Endodermal cell (in vitro differentiated cells): ENCODE measurements at regions not wholly inside any gene's neighbourhood (a gene's known extent, or its start where the extent isn't known, plus 50 kb on each side); places are given as distances from the start of the nearest gene placed in this dataset.

ENCODE experiments used
- DNase-seq: peaks from one replicate; pipeline ENCODE4 v3.0.0-alpha.2; 2017
- H3K27ac ChIP-seq: 2 replicates; pipeline ENCODE4 v1.5.1; 2013; ENCODE audit warnings: mild to moderate bottlenecking, low read depth, low read length, moderate library complexity
- H3K27me3 ChIP-seq: 2 replicates; pipeline ENCODE4 v1.6.1; 2013; ENCODE audit warnings: mild to moderate bottlenecking, low read length, moderate library complexity; ENCODE audit not compliant: insufficient read depth, control insufficient read depth, poor library complexity, severe bottlenecking
- H3K36me3 ChIP-seq: 2 replicates; pipeline ENCODE4 v1.7.0; 2013; ENCODE audit warnings: mild to moderate bottlenecking, low read length, moderate library complexity; ENCODE audit not compliant: control insufficient read depth, insufficient read depth
- H3K4me1 ChIP-seq: one replicate; pipeline ENCODE4 v1.7.0; 2013; ENCODE audit warnings: low read length; ENCODE audit not compliant: control insufficient read depth, insufficient read depth
- H3K4me3 ChIP-seq: 2 replicates; pipeline ENCODE4 v1.5.1; 2013; ENCODE audit warnings: mild to moderate bottlenecking, low read length, moderate library complexity
- H3K9ac ChIP-seq: 2 replicates; pipeline ENCODE4 v1.6.1; 2013; ENCODE audit warnings: mild to moderate bottlenecking, low read length, moderate library complexity; ENCODE audit not compliant: poor library complexity, severe bottlenecking; ENCODE audit errors: extremely low read depth
- H3K9me3 ChIP-seq: 2 replicates; pipeline ENCODE4 v1.6.1; 2013; ENCODE audit warnings: mild to moderate bottlenecking, low read length, moderate library complexity; ENCODE audit not compliant: control insufficient read depth
- H3K27ac Mint-ChIP-seq: 2 replicates; pipeline ENCODE4 v1.8.0; 2020; ENCODE audit warnings: mixed read lengths
- H3K27me3 Mint-ChIP-seq: 2 replicates; pipeline ENCODE4 v1.8.0; 2021; ENCODE audit warnings: mild to moderate bottlenecking, mixed read lengths; ENCODE audit not compliant: insufficient read depth
- H3K36me3 Mint-ChIP-seq: 2 replicates; pipeline ENCODE4 v1.8.0; 2020; ENCODE audit warnings: low read depth, mixed read lengths
- H3K4me1 Mint-ChIP-seq: 2 replicates; pipeline ENCODE4 v1.8.0; 2020; ENCODE audit warnings: mixed read lengths
- H3K4me3 Mint-ChIP-seq: 2 replicates; pipeline ENCODE4 v1.8.0; 2020; ENCODE audit warnings: mild to moderate bottlenecking, moderate library complexity, mixed read lengths
- H3K9me3 Mint-ChIP-seq: 2 replicates; pipeline ENCODE4 v1.8.0; 2020; ENCODE audit warnings: mild to moderate bottlenecking, mixed read lengths
- WGBS, 2 experiments: methylation state at CpG; one replicate each; pipeline versions ENCODE4 v1.1.5 to v1.1.7; 2013; ENCODE audit warnings: missing lambda C conversion rate in 2 of 2, mixed read lengths in 1 of 2; ENCODE audit not compliant: insufficient coverage in 1 of 2, insufficient read length in 1 of 2; 5-methylcytosine and 5-hydroxymethylcytosine counted together
- TF ChIP-seq, protein P1 (sequence below): fragments of 200-600 bp; sonication (generic); conservative IDR thresholded peaks from 2 replicates; pipeline ENCODE4 v1.5.0; 2021; ENCODE audit warnings: antibody characterized with exemption, mild to moderate bottlenecking

DNA sequence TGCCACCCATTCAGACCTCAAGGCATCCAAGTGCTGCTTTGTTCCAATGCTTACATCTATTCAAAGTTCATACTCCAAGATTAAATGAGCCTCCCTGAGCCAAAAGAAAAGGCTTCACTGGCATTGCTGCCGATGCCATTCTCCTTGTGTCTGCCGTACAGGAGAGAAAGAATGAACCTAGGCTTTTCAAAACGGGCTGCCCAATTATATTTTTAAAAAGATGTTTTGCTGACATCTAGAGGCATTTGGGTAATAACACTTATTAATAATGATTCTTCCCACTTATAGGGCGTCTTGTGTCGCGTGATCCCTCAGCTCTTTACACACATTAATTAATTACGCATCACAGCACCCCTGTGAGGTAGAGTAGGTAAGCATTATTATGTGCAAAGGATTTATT lies 545.6 kb downstream of the PKHD1 start:
- Histone ChIP-seq H3K9me3 (no peaks in the 10 kb centered on the region), H3K36me3 (no peaks in the 10 kb centered on the region), H3K27me3 (no peaks in the 10 kb centered on the region), H3K4me3 (no peak overlapping the region), H3K4me1 (no peaks in the 10 kb centered on the region), H3K27ac (no peak overlapping the region), H3K9ac (no peak overlapping the region)
- H3K27me3 Mint-ChIP-seq: no peaks in the 10 kb centered on the region
- H3K4me1 Mint-ChIP-seq: no peaks in the 10 kb centered on the region
- H3K4me3 Mint-ChIP-seq: no peak overlapping the region
- H3K27ac Mint-ChIP-seq: no peak overlapping the region
- WGBS, 2 experiments: 91% methylated on average over 6 of the region's 7 CpGs; no CpG with 5 or more reads in 1 of the 2 experiments
- H3K9me3 Mint-ChIP-seq: no peaks in the 10 kb centered on the region
- no peak for DNase-seq
- TF ChIP-seq, protein P1, sequence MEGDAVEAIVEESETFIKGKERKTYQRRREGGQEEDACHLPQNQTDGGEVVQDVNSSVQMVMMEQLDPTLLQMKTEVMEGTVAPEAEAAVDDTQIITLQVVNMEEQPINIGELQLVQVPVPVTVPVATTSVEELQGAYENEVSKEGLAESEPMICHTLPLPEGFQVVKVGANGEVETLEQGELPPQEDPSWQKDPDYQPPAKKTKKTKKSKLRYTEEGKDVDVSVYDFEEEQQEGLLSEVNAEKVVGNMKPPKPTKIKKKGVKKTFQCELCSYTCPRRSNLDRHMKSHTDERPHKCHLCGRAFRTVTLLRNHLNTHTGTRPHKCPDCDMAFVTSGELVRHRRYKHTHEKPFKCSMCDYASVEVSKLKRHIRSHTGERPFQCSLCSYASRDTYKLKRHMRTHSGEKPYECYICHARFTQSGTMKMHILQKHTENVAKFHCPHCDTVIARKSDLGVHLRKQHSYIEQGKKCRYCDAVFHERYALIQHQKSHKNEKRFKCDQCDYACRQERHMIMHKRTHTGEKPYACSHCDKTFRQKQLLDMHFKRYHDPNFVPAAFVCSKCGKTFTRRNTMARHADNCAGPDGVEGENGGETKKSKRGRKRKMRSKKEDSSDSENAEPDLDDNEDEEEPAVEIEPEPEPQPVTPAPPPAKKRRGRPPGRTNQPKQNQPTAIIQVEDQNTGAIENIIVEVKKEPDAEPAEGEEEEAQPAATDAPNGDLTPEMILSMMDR: no peak
- H3K36me3 Mint-ChIP-seq: no peaks in the 10 kb centered on the region

DNA sequence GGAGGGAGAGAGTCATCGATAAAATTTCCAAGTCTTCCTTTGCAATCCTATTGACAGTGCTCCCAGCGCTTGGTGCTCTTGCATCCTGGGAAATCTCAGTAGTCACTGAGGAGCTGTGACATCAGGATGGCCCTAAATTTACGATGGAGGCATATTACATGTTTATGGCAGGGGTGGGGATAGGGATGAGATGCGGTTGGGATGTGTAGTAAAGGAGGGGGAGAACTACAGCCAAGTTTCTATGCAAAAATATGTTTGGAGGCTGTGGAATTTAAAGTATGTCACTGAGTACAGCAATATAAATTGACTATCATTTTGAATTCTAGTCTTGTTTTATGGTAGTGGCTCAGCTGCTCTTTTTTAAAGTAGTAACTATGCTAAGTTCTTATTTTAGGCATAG lies 544.9 kb downstream of the PKHD1 start:
- H3K4me3 Mint-ChIP-seq: no peak overlapping the region
- no peaks in the 10 kb centered on the region for H3K9me3 ChIP-seq
- H3K27ac ChIP-seq: no peak overlapping the region
- TF ChIP-seq, protein P1: no peak
- H3K4me1 Mint-ChIP-seq: no peaks in the 10 kb centered on the region
- no peak for DNase-seq
- H3K36me3 Mint-ChIP-seq: no peaks in the 10 kb centered on the region
- H3K27me3 ChIP-seq: no peaks in the 10 kb centered on the region
- no peaks in the 10 kb centered on the region for H3K9me3 Mint-ChIP-seq
- no peaks in the 10 kb centered on the region for H3K4me1 ChIP-seq
- H3K36me3 ChIP-seq: no peaks in the 10 kb centered on the region
- no peak overlapping the region for H3K27ac Mint-ChIP-seq
- no peaks in the 10 kb centered on the region for H3K27me3 Mint-ChIP-seq
- no peak overlapping the region for H3K4me3 ChIP-seq
- WGBS, 2 experiments: 88 to 94% methylated on average over 4 of the region's 4 CpGs
- no peak overlapping the region for H3K9ac ChIP-seq

DNA sequence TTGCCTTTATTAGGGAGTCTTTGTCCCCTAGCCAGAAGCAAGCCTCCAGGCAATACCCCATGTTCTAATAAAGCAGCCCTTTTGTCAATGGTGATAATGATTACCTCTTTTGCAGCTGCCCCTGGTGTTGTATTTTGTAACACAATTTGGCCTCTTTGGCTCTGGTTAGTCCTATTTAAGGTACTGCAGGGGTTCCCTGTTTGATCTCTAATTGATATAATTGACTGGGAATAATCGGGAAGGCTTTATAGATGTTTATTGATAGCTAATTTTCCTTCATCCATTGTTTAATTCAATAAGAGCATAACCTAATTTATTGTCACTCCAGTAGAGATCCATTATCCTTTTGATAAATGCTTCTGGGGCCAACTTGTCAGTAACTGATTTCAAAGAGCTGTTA lies 537.2 kb downstream of the PKHD1 start:
- Mint-ChIP-seq H3K27ac (no peak overlapping the region), H3K9me3 (no peaks in the 10 kb centered on the region), H3K36me3 (no peaks in the 10 kb centered on the region), H3K4me3 (no peak overlapping the region), H3K27me3 (no peaks in the 10 kb centered on the region), H3K4me1 (peaks cover 5% of the 10 kb centered on the region)
- DNase-seq: no peak
- WGBS, 2 experiments: no CpG with 5 or more reads among the region's 1 CpG
- TF ChIP-seq, protein P1: no peak
- Histone ChIP-seq H3K9me3 (no peaks in the 10 kb centered on the region), H3K9ac (no peak overlapping the region), H3K4me1 (no peaks in the 10 kb centered on the region), H3K36me3 (no peaks in the 10 kb centered on the region), H3K4me3 (no peak overlapping the region), H3K27ac (no peak overlapping the region), H3K27me3 (no peaks in the 10 kb centered on the region)
